ENCODE measurements at regions not wholly inside any gene's neighbourhood (a gene's known extent, or its start where the extent isn't known, plus 50 kb on each side); places are given as distances from the start of the nearest gene placed in this dataset.
A peak's percentile ranks its signal among the peaks of the same experiment; 100 is the strongest.

GRCh38 chr13:60326273-60326672 is 70.7 kb upstream of the TDRD3 start:
- no peaks in the 10 kb centered on the region for H3K36me3 Mint-ChIP-seq
- peak; percentile 82 to 86 for ATAC-seq (replicated peaks)
- DNase-seq: no peak
- H3K27me3 Mint-ChIP-seq: peaks cover 3 to 8% of the 10 kb centered on the region in 2 donors
- H3K9me3 Mint-ChIP-seq: peaks cover 0 to under 1% of the 10 kb centered on the region in 2 donors
- no peak overlapping the region for H3K27ac Mint-ChIP-seq
- no peak overlapping the region for H3K4me3 Mint-ChIP-seq
- peaks cover 5% of the 10 kb centered on the region in 2 donors for H3K4me1 Mint-ChIP-seq

DNA sequence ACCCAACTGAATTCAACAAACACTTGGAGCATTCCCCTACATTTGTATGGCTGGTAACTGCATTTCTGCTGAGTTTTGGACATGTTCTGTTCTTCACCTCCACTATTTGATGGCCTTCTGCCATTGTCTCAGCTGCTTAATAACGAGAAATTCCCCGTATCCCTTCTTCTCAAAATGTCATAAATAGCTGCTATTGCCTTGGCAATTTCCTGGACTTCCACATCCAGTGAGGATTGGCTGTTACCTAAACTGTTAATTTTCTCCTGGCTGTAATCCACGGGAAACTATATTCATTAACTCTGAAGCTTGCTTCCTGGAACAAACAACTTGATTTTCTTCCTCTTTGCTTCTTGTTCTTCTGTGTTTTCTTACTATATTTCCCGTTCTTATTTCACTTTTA is 69.5 kb upstream of the TDRD3 start:
- Mint-ChIP-seq H3K27me3 (peaks cover 4 to 5% of the 10 kb centered on the region in 2 donors), H3K36me3 (no peaks in the 10 kb centered on the region)

GRCh38 chr13:60328073-60328472 is 68.9 kb upstream of the TDRD3 start:
- no peak overlapping the region for H3K4me3 Mint-ChIP-seq
- H3K27me3 Mint-ChIP-seq: peaks cover 4 to 6% of the 10 kb centered on the region in 2 donors
- ATAC-seq (replicated peaks): no peak
- no peak for DNase-seq
- peaks cover 0 to under 1% of the 10 kb centered on the region in 2 donors for H3K9me3 Mint-ChIP-seq
- no peak overlapping the region for H3K27ac Mint-ChIP-seq
- H3K36me3 Mint-ChIP-seq: no peaks in the 10 kb centered on the region
- H3K4me1 Mint-ChIP-seq: peaks cover 5% of the 10 kb centered on the region in 2 donors

More for the DNA sequence above, 69.5 kb upstream of the TDRD3 start:
- DNase-seq (no peak), ATAC-seq (replicated peaks) (no peak)
- peaks cover 5% of the 10 kb centered on the region in 2 donors for H3K4me1 Mint-ChIP-seq
- no peaks in the 10 kb centered on the region for H3K9me3 Mint-ChIP-seq
- no peak overlapping the region for H3K4me3 Mint-ChIP-seq
- H3K27ac Mint-ChIP-seq: no peak overlapping the region

DNA sequence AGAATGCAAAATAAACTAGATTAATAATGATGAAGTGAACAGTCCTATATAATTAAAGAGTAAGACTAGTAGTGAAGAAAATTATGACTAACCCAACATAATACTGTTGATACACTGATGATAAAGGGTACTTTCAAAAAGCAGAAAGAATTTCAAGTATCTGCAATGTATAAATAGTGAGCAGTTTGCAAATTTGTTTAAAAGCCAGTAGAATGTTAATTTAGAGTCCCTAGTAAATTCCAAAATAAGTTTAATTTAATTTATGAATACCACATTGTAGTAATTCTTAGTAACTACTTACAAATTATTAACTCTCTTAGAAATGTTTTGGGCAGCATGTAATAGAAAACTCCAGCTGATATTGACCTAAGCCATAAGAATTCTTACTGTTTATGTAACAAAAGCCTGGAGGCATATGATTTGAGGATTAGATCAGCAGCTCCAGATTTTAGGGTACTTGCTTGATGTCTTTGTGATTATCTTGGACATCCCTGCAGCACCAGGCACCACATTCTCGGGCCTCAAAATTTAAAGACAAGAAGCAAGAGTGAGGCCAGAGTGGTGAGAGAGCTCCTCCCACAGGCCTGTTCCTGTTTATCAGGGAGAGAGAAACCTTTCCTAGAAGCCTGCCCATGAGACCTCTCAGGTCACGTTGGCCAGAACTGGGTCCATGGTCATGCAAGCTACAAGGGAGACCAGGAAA is 67.6 kb upstream of the TDRD3 start:
- H3K9me3 Mint-ChIP-seq: peaks cover 0 to 4% of the 10 kb centered on the region in 2 donors
- H3K4me1 Mint-ChIP-seq: peaks cover 5% of the 10 kb centered on the region in 2 donors
- ATAC-seq (replicated peaks) (peak in 1 of 2 donors; percentile 53), DNase-seq (no peak)
- H3K4me3 Mint-ChIP-seq: no peak overlapping the region
- peaks cover 4 to 11% of the 10 kb centered on the region in 2 donors for H3K27me3 Mint-ChIP-seq
- no peak overlapping the region for H3K27ac Mint-ChIP-seq
- no peaks in the 10 kb centered on the region for H3K36me3 Mint-ChIP-seq

DNA sequence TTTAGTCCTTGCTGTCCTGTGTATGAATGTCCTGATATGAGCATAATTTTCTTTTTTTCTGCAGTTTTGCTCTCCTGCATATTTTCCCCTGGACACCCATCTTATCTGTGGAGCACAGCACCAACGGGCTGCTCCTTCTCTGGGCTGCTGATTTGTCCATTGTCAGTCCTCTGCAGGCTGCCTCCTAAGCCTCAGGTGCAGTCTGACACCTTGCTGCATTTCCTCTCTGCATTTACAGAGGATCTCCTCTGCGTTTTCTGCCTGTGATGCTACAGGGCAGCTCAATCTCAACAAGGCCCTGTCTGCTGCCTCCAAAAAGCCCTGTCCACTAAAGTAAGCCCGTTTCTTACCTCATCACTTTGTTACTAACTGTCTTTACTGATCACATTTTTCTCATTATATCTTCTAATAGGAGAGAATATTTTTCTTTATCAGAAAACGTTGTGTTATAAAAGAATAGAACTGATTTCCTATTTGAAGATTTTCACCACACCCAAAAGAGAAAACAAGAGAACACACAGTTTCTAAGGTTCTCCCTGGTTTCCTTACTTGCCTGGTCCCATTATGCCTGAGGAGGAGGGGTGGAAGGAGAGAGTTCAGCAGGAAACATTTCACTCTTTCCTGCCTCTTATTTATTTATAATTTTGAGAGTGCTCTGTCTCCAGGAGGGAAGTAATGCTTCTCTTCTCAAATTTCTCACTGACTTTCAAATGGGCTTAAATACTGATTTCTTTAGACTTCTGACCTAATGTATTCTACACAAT is 65.6 kb upstream of the TDRD3 start:
- DNase-seq: no peak
- no peak for ATAC-seq (replicated peaks)
- H3K4me3 Mint-ChIP-seq: no peak overlapping the region
- H3K27ac Mint-ChIP-seq: no peak overlapping the region
- no peaks in the 10 kb centered on the region for H3K36me3 Mint-ChIP-seq
- peaks cover under 1 to 5% of the 10 kb centered on the region in 2 donors for H3K4me1 Mint-ChIP-seq
- peaks cover 0 to 4% of the 10 kb centered on the region in 2 donors for H3K9me3 Mint-ChIP-seq
- H3K27me3 Mint-ChIP-seq: peaks cover 4 to 11% of the 10 kb centered on the region in 2 donors

DNA sequence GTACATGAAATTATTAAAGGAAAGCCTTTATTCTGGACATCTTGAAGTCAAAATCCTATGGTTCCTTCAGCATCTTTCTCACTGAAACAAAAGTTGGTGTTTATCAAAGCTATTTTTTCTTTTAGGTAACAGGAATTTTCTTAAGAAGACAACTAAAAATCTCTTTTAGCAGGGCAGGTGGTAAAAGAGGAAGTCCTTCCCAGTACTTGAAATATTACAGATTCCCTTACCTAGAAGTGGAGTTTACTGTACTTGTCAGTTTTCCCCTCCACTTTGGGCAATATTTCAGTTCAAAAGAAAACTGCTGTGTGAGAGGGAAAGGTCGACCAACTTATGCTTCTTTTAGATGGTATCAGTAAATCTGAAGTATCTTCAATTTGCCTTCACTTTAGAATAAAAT is 64.3 kb upstream of the TDRD3 start:
- DNase-seq (no peak), ATAC-seq (replicated peaks) (no peak)
- H3K4me1 Mint-ChIP-seq: peaks cover 0 to 1% of the 10 kb centered on the region in 2 donors
- peaks cover 0 to 4% of the 10 kb centered on the region in 2 donors for H3K9me3 Mint-ChIP-seq
- H3K27ac Mint-ChIP-seq: no peak overlapping the region
- no peak overlapping the region for H3K4me3 Mint-ChIP-seq
- H3K36me3 Mint-ChIP-seq: no peaks in the 10 kb centered on the region
- peaks cover 4 to 11% of the 10 kb centered on the region in 2 donors for H3K27me3 Mint-ChIP-seq

DNA sequence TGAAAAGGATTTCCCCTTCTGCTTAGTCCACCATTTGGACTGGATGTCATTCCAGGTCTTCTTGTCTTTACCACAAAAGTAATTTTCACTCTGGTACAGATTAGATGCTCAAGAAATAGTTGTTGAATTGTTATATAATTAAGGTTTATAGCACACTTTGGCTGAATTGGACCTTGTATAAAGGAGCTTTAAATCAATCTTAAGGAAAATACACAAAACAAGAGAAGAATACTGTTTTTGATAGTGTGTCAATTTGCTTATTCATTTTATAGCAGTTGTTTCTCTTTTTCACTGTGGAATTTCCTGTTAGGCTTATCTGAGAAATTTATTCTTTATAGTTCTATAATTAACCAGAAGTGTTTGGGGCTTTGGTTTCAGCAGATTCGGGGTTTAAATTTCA is 62.7 kb upstream of the TDRD3 start:
- ATAC-seq (replicated peaks): no peak
- Mint-ChIP-seq H3K9me3 (peaks cover 0 to 4% of the 10 kb centered on the region in 2 donors), H3K27ac (no peak overlapping the region), H3K4me3 (no peak overlapping the region), H3K36me3 (no peaks in the 10 kb centered on the region), H3K27me3 (peaks cover 4 to 11% of the 10 kb centered on the region in 2 donors), H3K4me1 (no peaks in the 10 kb centered on the region)
- no peak for DNase-seq

DNA sequence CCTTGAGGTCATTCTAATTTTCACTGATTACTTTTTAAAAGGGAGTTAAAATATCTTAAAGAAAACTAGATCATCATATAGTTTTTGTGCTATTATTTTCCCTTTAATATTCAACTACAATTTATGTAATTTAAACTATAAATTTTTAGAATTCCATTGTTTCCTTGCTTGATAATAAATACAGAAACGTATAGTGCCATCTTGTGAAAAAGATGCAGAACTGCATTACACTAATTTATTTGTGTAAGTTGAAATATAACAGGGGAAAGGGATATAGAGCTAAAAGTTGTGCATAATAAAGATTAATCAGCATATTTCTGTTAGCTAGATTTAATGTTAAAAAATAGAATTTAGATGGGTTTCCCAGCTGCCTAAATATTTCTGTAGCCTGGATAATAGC is 61.5 kb upstream of the TDRD3 start:
- Mint-ChIP-seq H3K27me3 (peaks cover 4 to 6% of the 10 kb centered on the region in 2 donors), H3K27ac (no peak overlapping the region), H3K9me3 (peaks cover 0 to 4% of the 10 kb centered on the region in 2 donors), H3K4me3 (no peak overlapping the region), H3K4me1 (no peaks in the 10 kb centered on the region), H3K36me3 (no peaks in the 10 kb centered on the region)
- ATAC-seq (replicated peaks): no peak
- DNase-seq: no peak

DNA sequence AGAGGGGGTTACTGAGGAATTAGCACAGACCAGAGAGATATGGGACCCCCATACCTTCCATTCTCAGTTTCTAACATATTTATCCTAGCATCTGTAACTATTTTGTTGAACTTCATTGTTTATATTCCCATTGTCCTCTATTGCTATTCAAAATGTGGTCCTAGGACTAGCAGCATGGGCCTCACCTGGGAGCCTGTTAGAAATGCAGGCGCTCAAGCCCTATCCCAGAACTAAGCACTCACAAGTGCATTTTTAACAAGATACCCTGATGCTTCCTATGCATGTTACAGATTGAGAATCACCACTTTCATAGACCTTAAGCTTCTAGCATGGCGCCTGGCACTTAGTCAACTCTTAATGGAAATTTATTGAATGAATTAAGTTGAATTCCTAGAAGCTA is 58.3 kb upstream of the TDRD3 start:
- peaks cover 2 to 4% of the 10 kb centered on the region in 2 donors for H3K9me3 Mint-ChIP-seq
- peaks cover 5 to 8% of the 10 kb centered on the region in 2 donors for H3K27me3 Mint-ChIP-seq
- H3K4me3 Mint-ChIP-seq: no peak overlapping the region
- ATAC-seq (replicated peaks): no peak
- H3K4me1 Mint-ChIP-seq: no peaks in the 10 kb centered on the region
- H3K36me3 Mint-ChIP-seq: no peaks in the 10 kb centered on the region
- DNase-seq: no peak
- no peak overlapping the region for H3K27ac Mint-ChIP-seq

DNA sequence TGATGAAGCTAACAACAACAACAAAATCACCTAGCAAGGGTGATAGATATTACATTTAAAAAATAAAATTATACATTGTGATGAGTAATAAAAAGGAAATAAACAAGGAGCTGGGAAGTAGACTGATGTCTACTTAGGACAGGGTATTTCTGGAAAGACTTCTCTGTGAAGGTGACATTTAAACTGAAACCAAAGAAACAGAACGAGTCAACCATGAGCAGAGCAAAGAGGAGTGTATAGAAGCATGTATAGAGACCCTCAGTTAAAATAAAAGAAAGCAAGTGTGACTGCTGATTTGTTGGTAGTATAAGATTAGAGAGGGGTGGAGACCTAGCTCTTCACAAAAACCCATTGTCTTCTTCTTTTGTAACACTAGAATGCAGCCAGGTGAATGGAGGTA is 53.0 kb upstream of the TDRD3 start:
- H3K4me3 Mint-ChIP-seq: no peak overlapping the region
- H3K36me3 Mint-ChIP-seq: no peaks in the 10 kb centered on the region
- peaks cover 23 to 31% of the 10 kb centered on the region in 2 donors for H3K27me3 Mint-ChIP-seq
- DNase-seq: no peak
- H3K4me1 Mint-ChIP-seq: no peaks in the 10 kb centered on the region
- peaks cover 2 to 4% of the 10 kb centered on the region in 2 donors for H3K9me3 Mint-ChIP-seq
- H3K27ac Mint-ChIP-seq: no peak overlapping the region
- no peak for ATAC-seq (replicated peaks)

- Mint-ChIP-seq H3K36me3 (no peaks in the 10 kb centered on the region), H3K4me1 (no peaks in the 10 kb centered on the region), H3K27ac (no peak overlapping the region), H3K4me3 (no peak overlapping the region), H3K27me3 (peaks cover 23 to 40% of the 10 kb centered on the region in 2 donors), H3K9me3 (no peaks in the 10 kb centered on the region)
- DNase-seq: no peak
- ATAC-seq (replicated peaks): no peak
Observed at GRCh38 chr13:60347174-60347573, 49.8 kb upstream of the TDRD3 start.

Data from stimulated activated naive B cell treated with anti-CD40 and anti-IgM and Interleukin-4, amounts not matched to agents 10 μg/mL and 1 μg/mL and 100 μg/mL, for 72 hours (primary cell).